CD4-positive, alpha-beta T cell (primary cell): ENCODE measurements at regions not wholly inside any gene's neighbourhood (a gene's known extent, or its start where the extent isn't known, plus 50 kb on each side); places are given as distances from the start of the nearest gene placed in this dataset.

Experiments
- ATAC-seq: fragments of 200-7000 bp; cut with Tn5 transposase; one replicate; pipeline ENCODE4 v1.10.0; 2022; ENCODE audit warnings: mild to moderate bottlenecking; ENCODE audit not compliant: poor library complexity
- CTCF ChIA-PET: fragments of 350-600 bp; sonication (Branson Sonifier 250); formaldehyde crosslinking; loops from one replicate; lab custom pipeline; 2021; ENCODE audit warnings: antibody characterized with exemption, inconsistent platforms; lab: Charles Lee
- POLR2A ChIA-PET: fragments of 350-600 bp; sonication (Branson Sonifier 250); formaldehyde crosslinking; loops from one replicate; lab custom pipeline; 2021; ENCODE audit warnings: antibody characterized with exemption, inconsistent platforms; lab: Charles Lee
- DNase-seq, 14 experiments: peaks; one replicate each; pipeline ENCODE4 v3.0.0-alpha.2; 2013 to 2020; ENCODE audit warnings: mixed read lengths in 2 of 14
- H3K27ac ChIP-seq, 2 donors: one replicate each; pipeline versions ENCODE4 v1.5.1 to v1.7.0; 2013; ENCODE audit warnings: low read length in 2 of 2, low read depth in 1 of 2, mild to moderate bottlenecking in 1 of 2
- H3K27me3 ChIP-seq, 2 experiments: 1 replicate in 1 of 2; 2 replicates in 1 of 2; pipeline versions ENCODE4 v1.6.1 to v1.7.0; 2013; ENCODE audit warnings: low read length in 2 of 2, control low read depth in 1 of 2, mild to moderate bottlenecking in 1 of 2, moderate library complexity in 1 of 2; ENCODE audit not compliant: insufficient read depth in 2 of 2, control insufficient read depth in 1 of 2
- H3K36me3 ChIP-seq: one replicate; pipeline ENCODE4 v1.6.1; 2013; ENCODE audit warnings: low read length, control low read depth; ENCODE audit not compliant: insufficient read depth
- H3K4me1 ChIP-seq: one replicate; pipeline ENCODE4 v1.6.1; 2013; ENCODE audit warnings: low read length, control low read depth; ENCODE audit not compliant: insufficient read depth
- H3K4me3 ChIP-seq: one replicate; pipeline ENCODE4 v1.5.1; 2013; ENCODE audit warnings: mild to moderate bottlenecking, low read length, moderate library complexity
- H3K9me3 ChIP-seq, 2 experiments: 1 replicate in 1 of 2; 2 replicates in 1 of 2; pipeline versions ENCODE4 v1.6.1 to v1.7.0; 2013; ENCODE audit warnings: low read length in 2 of 2, mild to moderate bottlenecking in 2 of 2, control low read depth in 1 of 2, moderate library complexity in 1 of 2; ENCODE audit not compliant: control insufficient read depth in 1 of 2, insufficient read depth in 1 of 2
- H3K27ac Mint-ChIP-seq: one replicate; pipeline ENCODE4 v1.8.0; 2020; ENCODE audit warnings: mixed read lengths
- H3K27me3 Mint-ChIP-seq: one replicate; pipeline ENCODE4 v1.8.0; 2021; ENCODE audit warnings: mixed read lengths
- H3K36me3 Mint-ChIP-seq: one replicate; pipeline ENCODE4 v1.8.0; 2021; ENCODE audit warnings: low read depth, mixed read lengths
- H3K4me1 Mint-ChIP-seq: one replicate; pipeline ENCODE4 v1.8.0; 2021; ENCODE audit warnings: low read depth, mixed read lengths
- H3K4me3 Mint-ChIP-seq: one replicate; pipeline ENCODE4 v1.8.0; 2020; ENCODE audit warnings: mild to moderate bottlenecking, mixed read lengths
- H3K9me3 Mint-ChIP-seq: one replicate; pipeline ENCODE4 v1.8.0; 2020; ENCODE audit warnings: mixed read lengths
- CTCF ChIP-seq: fragments of 200-600 bp; IDR thresholded peaks from one replicate; pipeline ENCODE4 v1.8.0; 2022; ENCODE audit warnings: antibody characterized with exemption, mild to moderate bottlenecking
- intact Hi-C, 2 experiments: fragments of 100-400 bp; cut with DNase I in 1 of 2; cut with micrococcal nuclease in 1 of 2; formaldehyde crosslinking; loops; one replicate each; pipeline versions ENCODE4 v1.15.1 to v1.9.0; 2023 to 2025; cut with DNase I, micrococcal nuclease

GRCh38 chr1:221796700-221797099 lies 54.8 kb upstream of the DUSP10 start:
- Histone ChIP-seq H3K36me3 (no peaks in the 10 kb centered on the region), H3K27me3 (no peaks in the 10 kb centered on the region), H3K9me3 (peaks cover 0 to 4% of the 10 kb centered on the region in 2 experiments), H3K4me1 (peaks cover 13% of the 10 kb centered on the region), H3K4me3 (no peak overlapping the region), H3K27ac (no peak overlapping the region)
- ChIA-PET POLR2A (no interaction called here), CTCF (no interaction called here)
- no peak overlapping the region for H3K27ac Mint-ChIP-seq
- no peak for TF ChIP-seq CTCF
- peaks cover 13% of the 10 kb centered on the region for H3K4me1 Mint-ChIP-seq
- intact Hi-C loops, result no loop called here
- H3K9me3 Mint-ChIP-seq, result no peaks in the 10 kb centered on the region
- H3K27me3 Mint-ChIP-seq, result no peaks in the 10 kb centered on the region
- DNase-seq (no peak), ATAC-seq (no peak)
- H3K36me3 Mint-ChIP-seq, result no peaks in the 10 kb centered on the region
- no peak overlapping the region for H3K4me3 Mint-ChIP-seq

DNA sequence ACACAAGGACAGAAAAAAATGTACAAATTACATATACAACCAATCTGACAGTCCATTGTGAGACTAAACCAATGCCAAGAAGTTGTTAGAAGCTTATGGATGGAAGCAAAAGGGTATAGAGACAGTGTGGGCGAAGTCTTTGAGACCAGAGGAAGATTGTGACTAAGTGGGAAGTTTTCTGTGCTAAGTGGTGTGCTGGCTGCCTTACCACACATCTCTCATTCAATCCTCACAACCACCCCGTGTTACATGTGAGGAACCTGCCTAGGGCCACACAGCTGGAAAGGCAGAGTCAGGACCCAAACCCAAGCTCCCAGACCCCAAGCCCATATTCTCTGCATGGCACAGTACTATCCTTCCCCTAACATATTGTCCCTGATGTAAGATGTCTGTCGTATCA lies 53.5 kb upstream of the DUSP10 start:
- ATAC-seq (no peak), DNase-seq (no peak)
- no peaks in the 10 kb centered on the region for H3K27me3 Mint-ChIP-seq
- Histone ChIP-seq H3K4me1 (peaks cover 10% of the 10 kb centered on the region), H3K27ac (no peak overlapping the region), H3K36me3 (no peaks in the 10 kb centered on the region), H3K9me3 (peaks cover 0 to 4% of the 10 kb centered on the region in 2 experiments), H3K27me3 (no peaks in the 10 kb centered on the region), H3K4me3 (no peak overlapping the region)
- H3K27ac Mint-ChIP-seq, result no peak overlapping the region
- intact Hi-C loops, result no loop called here
- POLR2A ChIA-PET, result interaction anchor here (0.5 kb wide), 1 partner anchor 1298 kb away, joined by 4 read pairs; no protein-coding TSS in a partner anchor
- no peaks in the 10 kb centered on the region for H3K9me3 Mint-ChIP-seq
- H3K4me3 Mint-ChIP-seq, result no peak overlapping the region
- no peak for TF ChIP-seq CTCF
- no peaks in the 10 kb centered on the region for H3K36me3 Mint-ChIP-seq
- CTCF ChIA-PET, result no interaction called here
- H3K4me1 Mint-ChIP-seq, result peaks cover 6% of the 10 kb centered on the region

GRCh38 chr1:221794935-221795334 lies 53.0 kb upstream of the DUSP10 start:
- H3K4me1 ChIP-seq, result peaks cover 10% of the 10 kb centered on the region
- intact Hi-C loops, result no loop called here
- H3K27ac ChIP-seq, result no peak overlapping the region
- DNase-seq (no peak), ATAC-seq (no peak)
- H3K4me3 ChIP-seq, result no peak overlapping the region
- ChIA-PET CTCF (no interaction called here), POLR2A (interaction anchor here (0.5 to 1.0 kb wide), 2 partner anchors 15 to 1299 kb away, joined by 3 to 4 read pairs; no protein-coding TSS in a partner anchor)
- no peak overlapping the region for H3K4me3 Mint-ChIP-seq
- H3K27me3 ChIP-seq, result no peaks in the 10 kb centered on the region
- H3K27me3 Mint-ChIP-seq, result no peaks in the 10 kb centered on the region
- H3K36me3 Mint-ChIP-seq, result no peaks in the 10 kb centered on the region
- H3K4me1 Mint-ChIP-seq, result peaks cover 6% of the 10 kb centered on the region
- H3K9me3 ChIP-seq, result peaks cover 0 to 4% of the 10 kb centered on the region in 2 experiments
- H3K27ac Mint-ChIP-seq, result no peak overlapping the region
- H3K36me3 ChIP-seq, result no peaks in the 10 kb centered on the region
- TF ChIP-seq CTCF, result no peak
- H3K9me3 Mint-ChIP-seq, result no peaks in the 10 kb centered on the region
